ENCODE measurements at regions not wholly inside any gene's neighbourhood (a gene's known extent, or its start where the extent isn't known, plus 50 kb on each side); places are given as distances from the start of the nearest gene placed in this dataset.

DNA sequence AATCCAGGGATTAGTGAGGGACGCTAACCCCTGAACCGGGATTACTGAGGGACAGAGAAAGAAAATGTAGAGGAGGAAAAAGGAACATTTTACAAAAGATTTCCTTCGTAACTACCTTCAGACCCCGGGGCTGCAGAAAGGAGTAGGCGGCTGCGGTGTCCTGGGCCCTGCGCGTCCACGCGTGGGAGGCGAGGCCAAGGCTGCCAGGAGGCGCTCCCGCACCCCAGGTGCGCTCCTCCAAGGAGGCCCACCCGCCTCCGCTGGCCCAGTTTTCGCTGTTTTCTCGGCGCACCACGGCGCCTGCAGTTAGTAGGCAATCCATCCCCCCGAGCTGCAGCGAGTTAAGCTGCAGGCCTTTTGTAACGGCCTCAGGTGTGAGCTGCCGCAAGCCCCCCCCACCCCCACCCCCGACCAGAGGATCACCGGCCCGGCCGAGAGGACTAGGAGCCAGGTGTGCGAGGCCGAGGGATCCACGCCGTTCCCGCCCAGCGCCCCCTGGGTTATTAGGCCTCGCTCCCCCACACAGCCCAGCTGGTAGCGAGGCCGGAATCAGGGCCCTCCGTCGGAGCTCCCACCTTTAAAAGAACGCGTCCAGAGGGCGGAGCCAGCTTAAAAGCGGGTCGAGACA lies 380.3 kb upstream of the ARID1B start:
- no peak for TF ChIP-seq GATA3 (IDR thresholded peaks at IDR 0.05; ENCODE audit: low read depth, low read length)
- no peak for TF ChIP-seq GATA2 (IDR thresholded peaks at IDR 0.05; ENCODE audit: low read depth, low read length)
